Astrocyte (in vitro differentiated cells and primary cell): ENCODE measurements at regions not wholly inside any gene's neighbourhood (a gene's known extent, or its start where the extent isn't known, plus 50 kb on each side); places are given as distances from the start of the nearest gene placed in this dataset.

ENCODE experiments used
- DNase-seq: peaks from one replicate; pipeline ENCODE4 v3.0.0-alpha.2; 2010; ENCODE audit warnings: low read depth
- FAIRE-seq: peaks from 2 replicates; lab custom pipeline; 2011; peaks lifted over from hg19 to GRCh38; lab: Jason Lieb, UNC
- H2AFZ ChIP-seq: 2 replicates; pipeline ENCODE4 v1.6.0; 2012; ENCODE audit warnings: low read depth, low read length, inconsistent platforms
- H3K27ac ChIP-seq: 2 replicates; pipeline ENCODE4 v1.5.1; 2011; ENCODE audit warnings: low read depth, low read length, inconsistent platforms
- H3K27me3 ChIP-seq: 2 replicates; pipeline ENCODE4 v1.6.0; 2011; ENCODE audit warnings: low read length, inconsistent platforms; ENCODE audit not compliant: insufficient read depth
- H3K36me3 ChIP-seq: 2 replicates; pipeline ENCODE4 v1.5.1; 2011; ENCODE audit warnings: low read length, inconsistent platforms; ENCODE audit not compliant: insufficient read depth
- H3K4me1 ChIP-seq: 2 replicates; pipeline ENCODE4 v1.5.1; 2011; ENCODE audit warnings: low read length, inconsistent platforms; ENCODE audit not compliant: insufficient read depth
- H3K4me2 ChIP-seq: 2 replicates; pipeline ENCODE4 v1.6.0; 2012; ENCODE audit warnings: low read length, inconsistent platforms
- H3K4me3 ChIP-seq: 2 replicates; pipeline ENCODE4 v1.5.1; 2011; ENCODE audit warnings: low read depth, mild to moderate bottlenecking, low read length, inconsistent platforms; ENCODE audit not compliant: insufficient read depth
- H3K79me2 ChIP-seq: 2 replicates; pipeline ENCODE4 v1.6.0; 2012; ENCODE audit warnings: mild to moderate bottlenecking, low read length, inconsistent platforms; ENCODE audit not compliant: insufficient read depth
- H3K9ac ChIP-seq: 2 replicates; pipeline ENCODE4 v1.6.0; 2012; ENCODE audit warnings: mild to moderate bottlenecking, low read length, inconsistent platforms
- H3K9me3 ChIP-seq: 2 replicates; pipeline ENCODE4 v1.5.1; 2012; ENCODE audit warnings: low read depth, mild to moderate bottlenecking, low read length, inconsistent platforms; ENCODE audit not compliant: insufficient read depth
- H4K20me1 ChIP-seq: 2 replicates; pipeline ENCODE4 v1.6.0; 2012; ENCODE audit warnings: low read length, inconsistent platforms; ENCODE audit not compliant: insufficient read depth
- H3K27ac Mint-ChIP-seq: one replicate; pipeline ENCODE4 v1.8.0; 2021; ENCODE audit warnings: mild to moderate bottlenecking, mixed read lengths; ENCODE audit not compliant: unreplicated experiment
- H3K27me3 Mint-ChIP-seq: one replicate; pipeline ENCODE4 v1.8.0; 2021; ENCODE audit warnings: low read depth, mixed read lengths; ENCODE audit not compliant: unreplicated experiment
- H3K36me3 Mint-ChIP-seq: one replicate; pipeline ENCODE4 v1.8.0; 2021; ENCODE audit warnings: low read depth, mixed read lengths; ENCODE audit not compliant: unreplicated experiment
- H3K4me1 Mint-ChIP-seq: one replicate; pipeline ENCODE4 v1.8.0; 2021; ENCODE audit warnings: low read depth, mixed read lengths; ENCODE audit not compliant: unreplicated experiment
- H3K4me3 Mint-ChIP-seq: one replicate; pipeline ENCODE4 v1.8.0; 2021; ENCODE audit warnings: mild to moderate bottlenecking, moderate library complexity, mixed read lengths; ENCODE audit not compliant: unreplicated experiment
- H3K9me3 Mint-ChIP-seq: one replicate; pipeline ENCODE4 v1.8.0; 2021; ENCODE audit warnings: mild to moderate bottlenecking, mixed read lengths; ENCODE audit not compliant: unreplicated experiment
- CTCF ChIP-seq: IDR thresholded peaks from 2 replicates; pipeline ENCODE4 v1.5.1; 2011; ENCODE audit warnings: low read depth, mild to moderate bottlenecking, inconsistent platforms, low read length, moderate library complexity; ENCODE audit not compliant: insufficient read depth
- EZH2 ChIP-seq: IDR thresholded peaks from 2 replicates; pipeline ENCODE4 v1.6.1; 2012; ENCODE audit warnings: mild to moderate bottlenecking, low read length, inconsistent platforms; ENCODE audit not compliant: insufficient read depth

GRCh38 chr2:12096051-12096787 lies 349.8 kb downstream of the LPIN1 start:
- H3K27ac Mint-ChIP-seq = no peak overlapping the region
- TF ChIP-seq EZH2 (no peak), CTCF (no peak)
- Histone ChIP-seq H3K27me3 (no peaks in the 10 kb centered on the region), H3K79me2 (no peaks in the 10 kb centered on the region), H3K36me3 (no peaks in the 10 kb centered on the region), H3K4me1 (no peaks in the 10 kb centered on the region), H3K4me2 (no peak overlapping the region), H3K4me3 (no peak overlapping the region), H4K20me1 (no peaks in the 10 kb centered on the region), H2AFZ (no peak overlapping the region), H3K27ac (no peak overlapping the region), H3K9me3 (no peaks in the 10 kb centered on the region), H3K9ac (no peak overlapping the region)
- FAIRE-seq (no peak), DNase-seq (no peak)
- H3K4me1 Mint-ChIP-seq = peaks cover under 1% of the 10 kb centered on the region
- H3K27me3 Mint-ChIP-seq = peaks cover 5% of the 10 kb centered on the region
- no peaks in the 10 kb centered on the region for H3K36me3 Mint-ChIP-seq
- no peak overlapping the region for H3K4me3 Mint-ChIP-seq
- no peaks in the 10 kb centered on the region for H3K9me3 Mint-ChIP-seq

- Histone ChIP-seq H2AFZ (no peak overlapping the region), H3K4me2 (no peak overlapping the region), H3K9me3 (no peaks in the 10 kb centered on the region), H3K4me1 (no peaks in the 10 kb centered on the region), H4K20me1 (no peaks in the 10 kb centered on the region), H3K27me3 (no peaks in the 10 kb centered on the region), H3K36me3 (no peaks in the 10 kb centered on the region), H3K79me2 (no peaks in the 10 kb centered on the region), H3K27ac (no peak overlapping the region), H3K4me3 (no peak overlapping the region), H3K9ac (no peak overlapping the region)
- TF ChIP-seq EZH2 = no peak
- no peak for TF ChIP-seq CTCF
- DNase-seq (no peak), FAIRE-seq (no peak)
- H3K4me1 Mint-ChIP-seq = no peaks in the 10 kb centered on the region
- H3K9me3 Mint-ChIP-seq = peaks cover 3% of the 10 kb centered on the region
- peaks cover 7% of the 10 kb centered on the region for H3K27me3 Mint-ChIP-seq
- no peak overlapping the region for H3K4me3 Mint-ChIP-seq
- H3K36me3 Mint-ChIP-seq = peaks cover 3% of the 10 kb centered on the region
- no peak overlapping the region for H3K27ac Mint-ChIP-seq
These were observed 350.5 kb downstream of the LPIN1 start for GRCh38 chr2:12096788-12097449.

- no peaks in the 10 kb centered on the region for H3K36me3 ChIP-seq
- H3K79me2 ChIP-seq = no peaks in the 10 kb centered on the region
- H3K4me3 Mint-ChIP-seq = no peak overlapping the region
- DNase-seq (no peak), FAIRE-seq (no peak)
- H3K4me3 ChIP-seq = no peak overlapping the region
- no peak overlapping the region for H2AFZ ChIP-seq
- H3K9me3 ChIP-seq = no peaks in the 10 kb centered on the region
- H3K4me1 Mint-ChIP-seq = no peaks in the 10 kb centered on the region
- no peak overlapping the region for H3K27ac Mint-ChIP-seq
- no peaks in the 10 kb centered on the region for H3K4me1 ChIP-seq
- H3K27ac ChIP-seq = no peak overlapping the region
- H3K36me3 Mint-ChIP-seq = peaks cover 5% of the 10 kb centered on the region
- no peak overlapping the region for H3K4me2 ChIP-seq
- H4K20me1 ChIP-seq = no peaks in the 10 kb centered on the region
- peaks cover 3% of the 10 kb centered on the region for H3K9me3 Mint-ChIP-seq
- H3K27me3 Mint-ChIP-seq = peaks cover 9% of the 10 kb centered on the region
- no peaks in the 10 kb centered on the region for H3K27me3 ChIP-seq
- H3K9ac ChIP-seq = no peak overlapping the region
- TF ChIP-seq CTCF (no peak), EZH2 (no peak)
These were observed 351.4 kb downstream of the LPIN1 start for GRCh38 chr2:12097859-12098258.
